H9 (cell line): ENCODE measurements at regions not wholly inside any gene's neighbourhood (a gene's known extent, or its start where the extent isn't known, plus 50 kb on each side); places are given as distances from the start of the nearest gene placed in this dataset.

ENCODE experiments used
- DNase-seq: peaks from one replicate; pipeline ENCODE4 v3.0.0-alpha.2; 2017
- H2AFZ ChIP-seq: one replicate; pipeline ENCODE4 v1.6.1; 2013; ENCODE audit warnings: mild to moderate bottlenecking, low read length, control low read depth, moderate library complexity
- H2AK5ac ChIP-seq: 2 replicates; pipeline ENCODE4 v1.6.1; 2013; ENCODE audit warnings: low read length, control low read depth, mixed read lengths; ENCODE audit not compliant: insufficient read length
- H2BK120ac ChIP-seq: one replicate; pipeline ENCODE4 v1.6.1; 2013; ENCODE audit warnings: low read depth, mild to moderate bottlenecking, low read length, control low read depth, inconsistent platforms; ENCODE audit not compliant: poor library complexity, severe bottlenecking
- H2BK12ac ChIP-seq: 2 replicates; pipeline ENCODE4 v1.6.1; 2013; ENCODE audit warnings: low read length, control low read depth, mixed read lengths, low read depth; ENCODE audit not compliant: insufficient read length
- H2BK15ac ChIP-seq: 2 replicates; pipeline ENCODE4 v1.6.1; 2013; ENCODE audit warnings: low read depth, low read length, control low read depth
- H2BK20ac ChIP-seq: one replicate; pipeline ENCODE4 v1.6.1; 2013; ENCODE audit warnings: low read depth, mild to moderate bottlenecking, low read length, control low read depth, inconsistent platforms; ENCODE audit not compliant: poor library complexity, severe bottlenecking
- H2BK5ac ChIP-seq: 2 replicates; pipeline ENCODE4 v1.6.1; 2013; ENCODE audit warnings: low read length, control low read depth, mixed read lengths; ENCODE audit not compliant: insufficient read length
- H3K14ac ChIP-seq: 2 replicates; pipeline ENCODE4 v1.6.1; 2013; ENCODE audit warnings: low read length, control low read depth; ENCODE audit not compliant: insufficient read depth
- H3K18ac ChIP-seq: 2 replicates; pipeline ENCODE4 v1.6.1; 2013; ENCODE audit warnings: low read depth, mild to moderate bottlenecking, mixed read lengths, low read length, control low read depth; ENCODE audit not compliant: insufficient read length
- H3K23ac ChIP-seq: 2 replicates; pipeline ENCODE4 v1.6.1; 2013; ENCODE audit warnings: low read length, control low read depth, mixed read lengths, low read depth; ENCODE audit not compliant: insufficient read length
- H3K23me2 ChIP-seq: 2 replicates; pipeline ENCODE4 v1.6.1; 2013; ENCODE audit warnings: low read depth, mild to moderate bottlenecking, mixed read lengths, low read length, control low read depth; ENCODE audit not compliant: insufficient read length, poor library complexity, severe bottlenecking
- H3K27ac ChIP-seq: 2 replicates; pipeline ENCODE4 v1.5.1; 2013; ENCODE audit warnings: low read length, control low read depth, mixed read lengths, low read depth; ENCODE audit not compliant: insufficient read length
- H3K27me3 ChIP-seq: 2 replicates; pipeline ENCODE4 v1.6.1; 2013; ENCODE audit warnings: low read length, control low read depth, inconsistent platforms; ENCODE audit not compliant: insufficient read depth
- H3K4ac ChIP-seq: 2 replicates; pipeline ENCODE4 v1.6.1; 2013; ENCODE audit warnings: low read depth, mild to moderate bottlenecking, control low read depth, inconsistent platforms, low read length, moderate library complexity
- H3K4me1 ChIP-seq: 2 replicates; pipeline ENCODE4 v1.6.1; 2013; ENCODE audit warnings: low read length, control low read depth, inconsistent platforms; ENCODE audit not compliant: insufficient read depth
- H3K4me2 ChIP-seq: 2 replicates; pipeline ENCODE4 v1.6.1; 2013; ENCODE audit warnings: low read length, control low read depth, mixed read lengths; ENCODE audit not compliant: insufficient read length, insufficient read depth
- H3K56ac ChIP-seq: 2 replicates; pipeline ENCODE4 v1.6.1; 2013; ENCODE audit warnings: low read depth, mild to moderate bottlenecking, mixed read lengths, low read length, control low read depth; ENCODE audit not compliant: insufficient read length
- H3K79me1 ChIP-seq: 2 replicates; pipeline ENCODE4 v1.6.1; 2013; ENCODE audit warnings: low read depth, mild to moderate bottlenecking, moderate library complexity, low read length, control low read depth, inconsistent platforms; ENCODE audit not compliant: insufficient read depth, poor library complexity, severe bottlenecking
- H3K79me2 ChIP-seq: 2 replicates; pipeline ENCODE4 v1.6.1; 2013; ENCODE audit warnings: low read length, control low read depth, inconsistent platforms; ENCODE audit not compliant: insufficient read depth
- H3K9ac ChIP-seq: 2 replicates; pipeline ENCODE4 v1.6.1; 2013; ENCODE audit warnings: low read length, control low read depth, mixed read lengths; ENCODE audit not compliant: insufficient read length; ENCODE audit errors: extremely low read depth
- H3K9me3 ChIP-seq: one replicate; pipeline ENCODE4 v1.6.1; 2013; ENCODE audit warnings: low read depth, low read length, inconsistent platforms; ENCODE audit not compliant: control insufficient read depth
- H3T11ph ChIP-seq: one replicate; pipeline ENCODE4 v1.6.1; 2013; ENCODE audit warnings: mild to moderate bottlenecking, low read length, control low read depth, inconsistent platforms
- H4K20me1 ChIP-seq: one replicate; pipeline ENCODE4 v1.6.1; 2013; ENCODE audit not compliant: control insufficient read depth, insufficient read length, insufficient read depth
- H4K5ac ChIP-seq: 2 replicates; pipeline ENCODE4 v1.6.1; 2013; ENCODE audit warnings: low read depth, mild to moderate bottlenecking, mixed read lengths, low read length, control low read depth; ENCODE audit not compliant: insufficient read length
- H4K8ac ChIP-seq: replicated peaks from 2 replicates; pipeline ENCODE4 v1.6.1; 2013; ENCODE audit warnings: low read length, control low read depth, mixed read lengths, low read depth; ENCODE audit not compliant: insufficient read length
- H4K91ac ChIP-seq: 2 replicates; pipeline ENCODE4 v1.6.1; 2013; ENCODE audit warnings: low read depth, mild to moderate bottlenecking, moderate library complexity, mixed read lengths, low read length, control low read depth; ENCODE audit not compliant: insufficient read length
- H3K27ac Mint-ChIP-seq, 3 experiments: 2 replicates in 2 of 3; 3 replicates in 1 of 3; pipeline ENCODE4 v1.8.0; 2020 to 2021; ENCODE audit warnings: mixed read lengths in 3 of 3, mild to moderate bottlenecking in 1 of 3, moderate library complexity in 1 of 3
- H3K27me3 Mint-ChIP-seq: 2 replicates; pipeline ENCODE4 v1.8.0; 2021; ENCODE audit warnings: low read depth, mild to moderate bottlenecking, moderate library complexity, mixed read lengths
- H3K36me3 Mint-ChIP-seq, 3 experiments: 2 replicates in 2 of 3; 3 replicates in 1 of 3; pipeline ENCODE4 v1.8.0; 2020 to 2021; ENCODE audit warnings: low read depth in 3 of 3, mixed read lengths in 3 of 3; ENCODE audit not compliant: insufficient read depth in 1 of 3
- H3K4me1 Mint-ChIP-seq, 2 experiments: 2 replicates each; pipeline ENCODE4 v1.8.0; 2020; ENCODE audit warnings: mixed read lengths in 2 of 2
- H3K4me3 Mint-ChIP-seq, 2 experiments: 2 replicates in 1 of 2; 3 replicates in 1 of 2; pipeline ENCODE4 v1.8.0; 2020 to 2021; ENCODE audit warnings: mild to moderate bottlenecking in 2 of 2, mixed read lengths in 2 of 2, moderate library complexity in 1 of 2
- H3K9me3 Mint-ChIP-seq, 2 experiments: 2 replicates in 1 of 2; 3 replicates in 1 of 2; pipeline ENCODE4 v1.8.0; 2020; ENCODE audit warnings: mild to moderate bottlenecking in 2 of 2, mixed read lengths in 2 of 2, moderate library complexity in 1 of 2
- WGBS: extraction: QIAGEN DNeasy Blood & Tissue Kit; methylation state at CpG from one replicate; pipeline ENCODE4 v1.1.7; 2013; ENCODE audit warnings: missing lambda C conversion rate, low lambda C conversion rate, mixed read lengths; ENCODE audit not compliant: insufficient read length; ENCODE audit errors: extremely low coverage; 5-methylcytosine and 5-hydroxymethylcytosine counted together
- TF ChIP-seq, protein P1 (sequence below): fragments of 200-600 bp; sonication (generic); conservative IDR thresholded peaks from 3 replicates; pipeline ENCODE4 v1.8.0; 2021; ENCODE audit warnings: antibody characterized with exemption, mild to moderate bottlenecking

DNA sequence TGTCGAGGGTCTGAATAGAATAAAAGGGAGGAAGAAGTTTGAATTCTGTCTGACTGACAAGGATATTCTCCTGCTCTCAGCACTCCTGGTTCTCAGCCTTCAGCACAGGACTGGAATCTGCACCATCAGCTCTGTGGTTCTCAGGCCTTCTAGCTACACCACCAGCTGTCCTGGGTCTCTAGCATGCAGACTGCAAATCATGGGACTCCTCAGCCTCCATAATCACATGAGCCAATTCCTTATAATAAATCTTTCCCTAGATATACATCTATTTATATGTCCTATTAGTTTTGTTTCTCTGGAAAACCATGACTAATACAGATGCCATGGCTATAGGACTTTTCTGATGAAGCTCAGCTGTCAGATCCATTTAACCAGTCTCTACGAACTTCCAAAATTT lies 132.8 kb upstream of the ECI2 start:
- H4K8ac ChIP-seq = no peak overlapping the region
- H3K4me3 Mint-ChIP-seq = no peak overlapping the region
- no peak overlapping the region for H2BK12ac ChIP-seq
- H2AFZ ChIP-seq = no peak overlapping the region
- no peak overlapping the region for H2BK15ac ChIP-seq
- H3K23me2 ChIP-seq = no peaks in the 10 kb centered on the region
- no peak overlapping the region for H3K9ac ChIP-seq
- no peaks in the 10 kb centered on the region for H4K20me1 ChIP-seq
- WGBS = no CpG with 5 or more reads among the region's 2 CpGs
- H3K4ac ChIP-seq = no peak overlapping the region
- H3K79me1 ChIP-seq = no peaks in the 10 kb centered on the region
- H2AK5ac ChIP-seq = no peak overlapping the region
- no peaks in the 10 kb centered on the region for H3K36me3 Mint-ChIP-seq
- TF ChIP-seq, protein P1, sequence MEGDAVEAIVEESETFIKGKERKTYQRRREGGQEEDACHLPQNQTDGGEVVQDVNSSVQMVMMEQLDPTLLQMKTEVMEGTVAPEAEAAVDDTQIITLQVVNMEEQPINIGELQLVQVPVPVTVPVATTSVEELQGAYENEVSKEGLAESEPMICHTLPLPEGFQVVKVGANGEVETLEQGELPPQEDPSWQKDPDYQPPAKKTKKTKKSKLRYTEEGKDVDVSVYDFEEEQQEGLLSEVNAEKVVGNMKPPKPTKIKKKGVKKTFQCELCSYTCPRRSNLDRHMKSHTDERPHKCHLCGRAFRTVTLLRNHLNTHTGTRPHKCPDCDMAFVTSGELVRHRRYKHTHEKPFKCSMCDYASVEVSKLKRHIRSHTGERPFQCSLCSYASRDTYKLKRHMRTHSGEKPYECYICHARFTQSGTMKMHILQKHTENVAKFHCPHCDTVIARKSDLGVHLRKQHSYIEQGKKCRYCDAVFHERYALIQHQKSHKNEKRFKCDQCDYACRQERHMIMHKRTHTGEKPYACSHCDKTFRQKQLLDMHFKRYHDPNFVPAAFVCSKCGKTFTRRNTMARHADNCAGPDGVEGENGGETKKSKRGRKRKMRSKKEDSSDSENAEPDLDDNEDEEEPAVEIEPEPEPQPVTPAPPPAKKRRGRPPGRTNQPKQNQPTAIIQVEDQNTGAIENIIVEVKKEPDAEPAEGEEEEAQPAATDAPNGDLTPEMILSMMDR = no peak
- no peak overlapping the region for H3K27ac ChIP-seq
- no peak for DNase-seq
- no peak overlapping the region for H3K4me2 ChIP-seq
- no peak overlapping the region for H4K91ac ChIP-seq
- no peak overlapping the region for H3T11ph ChIP-seq
- no peak overlapping the region for H2BK5ac ChIP-seq
- no peak overlapping the region for H4K5ac ChIP-seq
- no peak overlapping the region for H3K27ac Mint-ChIP-seq
- peaks cover 2% of the 10 kb centered on the region; the same call in 1 of the 2 replicates for H3K27me3 Mint-ChIP-seq
- H2BK120ac ChIP-seq = no peak overlapping the region
- no peaks in the 10 kb centered on the region for H3K79me2 ChIP-seq
- peaks cover 17% of the 10 kb centered on the region in 2 experiments for H3K4me1 Mint-ChIP-seq
- no peak overlapping the region for H3K18ac ChIP-seq
- no peak overlapping the region for H2BK20ac ChIP-seq
- no peak overlapping the region for H3K14ac ChIP-seq
- H3K27me3 ChIP-seq = no peaks in the 10 kb centered on the region
- H3K4me1 ChIP-seq = no peaks in the 10 kb centered on the region
- H3K9me3 Mint-ChIP-seq = no peaks in the 10 kb centered on the region; a peak in 2 of 5 replicates
- H3K23ac ChIP-seq = no peak overlapping the region
- no peak overlapping the region for H3K56ac ChIP-seq
- H3K9me3 ChIP-seq = no peaks in the 10 kb centered on the region
